Liver (tissue), 3 donors: ENCODE measurements at regions not wholly inside any gene's neighbourhood (a gene's known extent, or its start where the extent isn't known, plus 50 kb on each side); places are given as distances from the start of the nearest gene placed in this dataset.

Experiments
- ATF3 ChIP-seq: IDR thresholded peaks from 2 replicates; pipeline ENCODE4 v1.6.1; 2016; ENCODE audit warnings: antibody characterized with exemption
- EGR1 ChIP-seq, 2 donors: IDR thresholded peaks; 2 replicates each; pipeline ENCODE4 v1.6.1; 2016 to 2018; ENCODE audit warnings: antibody characterized with exemption in 2 of 2, low read depth in 2 of 2
- FOXA1 ChIP-seq: IDR thresholded peaks from 2 replicates; pipeline ENCODE4 v1.6.1; 2016; ENCODE audit warnings: antibody characterized with exemption
- HNF4G ChIP-seq: IDR thresholded peaks from 2 replicates; pipeline ENCODE4 v1.6.1; 2016; ENCODE audit warnings: antibody characterized with exemption
- NR2F2 ChIP-seq: IDR thresholded peaks from 2 replicates; pipeline ENCODE4 v1.6.1; 2016; ENCODE audit warnings: antibody characterized with exemption
- RXRA ChIP-seq, 2 donors: IDR thresholded peaks; 2 replicates each; pipeline ENCODE4 v1.6.1; 2017 to 2018; ENCODE audit warnings: antibody characterized with exemption in 2 of 2, mild to moderate bottlenecking in 1 of 2
- SP1 ChIP-seq: IDR thresholded peaks from 2 replicates; pipeline ENCODE4 v1.6.1; 2018; ENCODE audit warnings: antibody characterized with exemption, mild to moderate bottlenecking
- ZBTB33 ChIP-seq: IDR thresholded peaks from 2 replicates; pipeline ENCODE4 v1.6.1; 2016; ENCODE audit warnings: antibody characterized with exemption
- TF ChIP-seq, protein P1 (sequence below): fragments of 150-350 bp; IDR thresholded peaks from 2 replicates; pipeline ENCODE4 v1.5.1; 2017; ENCODE audit warnings: improper control_type of control experiment, low read depth, low read length; ENCODE audit not compliant: missing input control
- TF ChIP-seq, protein P2 (sequence below): IDR thresholded peaks from 2 replicates; pipeline ENCODE4 v1.6.1; 2016; ENCODE audit warnings: antibody characterized with exemption, mild to moderate bottlenecking
- TF ChIP-seq, protein P3 (sequence below): IDR thresholded peaks from 2 replicates; pipeline ENCODE4 v1.6.1; 2016; ENCODE audit warnings: antibody characterized with exemption
- donor health status: healthy.
- donor health status: healthy.

GRCh38 chr6:79305020-79305419 is 70.5 kb upstream of the HMGN3 start:
- TF ChIP-seq, protein P1, sequence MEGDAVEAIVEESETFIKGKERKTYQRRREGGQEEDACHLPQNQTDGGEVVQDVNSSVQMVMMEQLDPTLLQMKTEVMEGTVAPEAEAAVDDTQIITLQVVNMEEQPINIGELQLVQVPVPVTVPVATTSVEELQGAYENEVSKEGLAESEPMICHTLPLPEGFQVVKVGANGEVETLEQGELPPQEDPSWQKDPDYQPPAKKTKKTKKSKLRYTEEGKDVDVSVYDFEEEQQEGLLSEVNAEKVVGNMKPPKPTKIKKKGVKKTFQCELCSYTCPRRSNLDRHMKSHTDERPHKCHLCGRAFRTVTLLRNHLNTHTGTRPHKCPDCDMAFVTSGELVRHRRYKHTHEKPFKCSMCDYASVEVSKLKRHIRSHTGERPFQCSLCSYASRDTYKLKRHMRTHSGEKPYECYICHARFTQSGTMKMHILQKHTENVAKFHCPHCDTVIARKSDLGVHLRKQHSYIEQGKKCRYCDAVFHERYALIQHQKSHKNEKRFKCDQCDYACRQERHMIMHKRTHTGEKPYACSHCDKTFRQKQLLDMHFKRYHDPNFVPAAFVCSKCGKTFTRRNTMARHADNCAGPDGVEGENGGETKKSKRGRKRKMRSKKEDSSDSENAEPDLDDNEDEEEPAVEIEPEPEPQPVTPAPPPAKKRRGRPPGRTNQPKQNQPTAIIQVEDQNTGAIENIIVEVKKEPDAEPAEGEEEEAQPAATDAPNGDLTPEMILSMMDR = no peak
- TF ChIP-seq NR2F2 = no peak
- no peak for TF ChIP-seq FOXA1
- TF ChIP-seq ATF3 = no peak
- TF ChIP-seq, protein P2, sequence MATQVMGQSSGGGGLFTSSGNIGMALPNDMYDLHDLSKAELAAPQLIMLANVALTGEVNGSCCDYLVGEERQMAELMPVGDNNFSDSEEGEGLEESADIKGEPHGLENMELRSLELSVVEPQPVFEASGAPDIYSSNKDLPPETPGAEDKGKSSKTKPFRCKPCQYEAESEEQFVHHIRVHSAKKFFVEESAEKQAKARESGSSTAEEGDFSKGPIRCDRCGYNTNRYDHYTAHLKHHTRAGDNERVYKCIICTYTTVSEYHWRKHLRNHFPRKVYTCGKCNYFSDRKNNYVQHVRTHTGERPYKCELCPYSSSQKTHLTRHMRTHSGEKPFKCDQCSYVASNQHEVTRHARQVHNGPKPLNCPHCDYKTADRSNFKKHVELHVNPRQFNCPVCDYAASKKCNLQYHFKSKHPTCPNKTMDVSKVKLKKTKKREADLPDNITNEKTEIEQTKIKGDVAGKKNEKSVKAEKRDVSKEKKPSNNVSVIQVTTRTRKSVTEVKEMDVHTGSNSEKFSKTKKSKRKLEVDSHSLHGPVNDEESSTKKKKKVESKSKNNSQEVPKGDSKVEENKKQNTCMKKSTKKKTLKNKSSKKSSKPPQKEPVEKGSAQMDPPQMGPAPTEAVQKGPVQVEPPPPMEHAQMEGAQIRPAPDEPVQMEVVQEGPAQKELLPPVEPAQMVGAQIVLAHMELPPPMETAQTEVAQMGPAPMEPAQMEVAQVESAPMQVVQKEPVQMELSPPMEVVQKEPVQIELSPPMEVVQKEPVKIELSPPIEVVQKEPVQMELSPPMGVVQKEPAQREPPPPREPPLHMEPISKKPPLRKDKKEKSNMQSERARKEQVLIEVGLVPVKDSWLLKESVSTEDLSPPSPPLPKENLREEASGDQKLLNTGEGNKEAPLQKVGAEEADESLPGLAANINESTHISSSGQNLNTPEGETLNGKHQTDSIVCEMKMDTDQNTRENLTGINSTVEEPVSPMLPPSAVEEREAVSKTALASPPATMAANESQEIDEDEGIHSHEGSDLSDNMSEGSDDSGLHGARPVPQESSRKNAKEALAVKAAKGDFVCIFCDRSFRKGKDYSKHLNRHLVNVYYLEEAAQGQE = no peak
- no peak for TF ChIP-seq ZBTB33
- no peak for TF ChIP-seq SP1
- no peak for TF ChIP-seq EGR1 (IDR thresholded peaks at IDR 0.05; ENCODE audit: low read depth in 2 of 2)
- TF ChIP-seq HNF4G = no peak
- TF ChIP-seq, protein P3, sequence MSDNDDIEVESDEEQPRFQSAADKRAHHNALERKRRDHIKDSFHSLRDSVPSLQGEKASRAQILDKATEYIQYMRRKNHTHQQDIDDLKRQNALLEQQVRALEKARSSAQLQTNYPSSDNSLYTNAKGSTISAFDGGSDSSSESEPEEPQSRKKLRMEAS = no peak
- no peak for TF ChIP-seq RXRA (IDR thresholded peaks at IDR 0.05)
